ENCODE measurements at regions not wholly inside any gene's neighbourhood (a gene's known extent, or its start where the extent isn't known, plus 50 kb on each side); places are given as distances from the start of the nearest gene placed in this dataset.

DNA sequence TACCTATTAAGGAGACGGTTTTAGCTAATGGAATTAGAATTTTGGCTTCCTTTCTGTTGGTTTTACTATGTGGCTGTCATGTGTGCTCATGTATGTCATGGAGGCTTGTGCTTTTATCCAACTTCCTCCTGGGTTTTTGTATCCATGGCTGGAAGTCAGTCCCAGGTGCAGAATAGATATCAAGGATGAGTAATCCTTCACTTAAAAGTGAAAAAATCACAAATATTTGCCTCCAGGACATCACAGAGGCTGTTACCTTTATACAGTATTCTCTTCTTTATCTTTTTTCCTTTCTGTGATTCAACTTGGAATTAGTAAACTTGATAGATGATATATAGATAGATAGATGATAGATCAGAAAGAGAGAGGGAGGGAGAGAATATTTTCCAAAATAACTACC is 706.8 kb downstream of the GALC start:
- TF ChIP-seq, protein P1, sequence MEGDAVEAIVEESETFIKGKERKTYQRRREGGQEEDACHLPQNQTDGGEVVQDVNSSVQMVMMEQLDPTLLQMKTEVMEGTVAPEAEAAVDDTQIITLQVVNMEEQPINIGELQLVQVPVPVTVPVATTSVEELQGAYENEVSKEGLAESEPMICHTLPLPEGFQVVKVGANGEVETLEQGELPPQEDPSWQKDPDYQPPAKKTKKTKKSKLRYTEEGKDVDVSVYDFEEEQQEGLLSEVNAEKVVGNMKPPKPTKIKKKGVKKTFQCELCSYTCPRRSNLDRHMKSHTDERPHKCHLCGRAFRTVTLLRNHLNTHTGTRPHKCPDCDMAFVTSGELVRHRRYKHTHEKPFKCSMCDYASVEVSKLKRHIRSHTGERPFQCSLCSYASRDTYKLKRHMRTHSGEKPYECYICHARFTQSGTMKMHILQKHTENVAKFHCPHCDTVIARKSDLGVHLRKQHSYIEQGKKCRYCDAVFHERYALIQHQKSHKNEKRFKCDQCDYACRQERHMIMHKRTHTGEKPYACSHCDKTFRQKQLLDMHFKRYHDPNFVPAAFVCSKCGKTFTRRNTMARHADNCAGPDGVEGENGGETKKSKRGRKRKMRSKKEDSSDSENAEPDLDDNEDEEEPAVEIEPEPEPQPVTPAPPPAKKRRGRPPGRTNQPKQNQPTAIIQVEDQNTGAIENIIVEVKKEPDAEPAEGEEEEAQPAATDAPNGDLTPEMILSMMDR (IDR thresholded peaks at IDR 0.05) = no peak
- TF ChIP-seq POLR2A (IDR thresholded peaks at IDR 0.05; ENCODE audit: low read depth) (no peak), POLR2AphosphoS5 (IDR thresholded peaks at IDR 0.05) (no peak)
